NCI-H187 treated with DMSO at 0.1 percent for 48 hours (cell line): ENCODE measurements at regions not wholly inside any gene's neighbourhood (a gene's known extent, or its start where the extent isn't known, plus 50 kb on each side); places are given as distances from the start of the nearest gene placed in this dataset.
A peak's percentile ranks its signal among the peaks of the same experiment; 100 is the strongest.
"Not testable (repeated sequence)": the region's sequence is repeated elsewhere in the genome, so short reads cannot be mapped to it uniquely, and the experiment has no call there.

Experiments used
- DNase-seq: peaks from one replicate; lab custom pipeline; 2025; lab: John Stamatoyannopoulos, UW

- no peak for DNase-seq
Observed at GRCh38 chr15:62888623-62889022, 153.9 kb upstream of the TPM1 start.

DNA sequence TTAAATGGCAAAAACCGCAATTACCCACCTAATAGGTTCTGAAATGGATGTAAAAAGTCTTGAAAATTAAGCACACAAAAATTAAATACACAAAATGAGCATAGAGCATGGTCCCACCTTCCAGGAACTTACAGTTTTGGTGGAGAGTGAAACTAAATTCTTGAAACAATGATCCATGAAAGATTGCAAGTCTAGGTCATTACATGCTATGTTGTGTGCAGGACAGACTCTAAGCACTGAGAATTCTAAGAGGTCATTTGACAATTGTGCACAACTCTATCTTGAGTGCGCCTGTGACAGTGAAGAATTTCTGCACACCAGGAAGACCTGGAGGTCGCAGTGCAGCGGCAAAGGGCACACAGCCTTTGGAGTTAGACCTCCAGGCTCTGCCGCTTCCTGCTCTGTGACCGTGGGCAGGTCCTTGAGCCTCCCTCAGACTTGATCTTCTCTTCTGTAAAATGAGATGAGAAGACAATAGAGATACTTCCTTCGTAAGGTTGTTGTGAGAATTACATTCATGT lies 153.3 kb upstream of the TPM1 start:
- no peak for DNase-seq

- no peak for DNase-seq
Observed at GRCh38 chr15:62889734-62890505, 152.6 kb upstream of the TPM1 start.

GRCh38 chr15:62894322-62895085 lies 148.0 kb upstream of the TPM1 start:
- DNase-seq = no peak

DNA sequence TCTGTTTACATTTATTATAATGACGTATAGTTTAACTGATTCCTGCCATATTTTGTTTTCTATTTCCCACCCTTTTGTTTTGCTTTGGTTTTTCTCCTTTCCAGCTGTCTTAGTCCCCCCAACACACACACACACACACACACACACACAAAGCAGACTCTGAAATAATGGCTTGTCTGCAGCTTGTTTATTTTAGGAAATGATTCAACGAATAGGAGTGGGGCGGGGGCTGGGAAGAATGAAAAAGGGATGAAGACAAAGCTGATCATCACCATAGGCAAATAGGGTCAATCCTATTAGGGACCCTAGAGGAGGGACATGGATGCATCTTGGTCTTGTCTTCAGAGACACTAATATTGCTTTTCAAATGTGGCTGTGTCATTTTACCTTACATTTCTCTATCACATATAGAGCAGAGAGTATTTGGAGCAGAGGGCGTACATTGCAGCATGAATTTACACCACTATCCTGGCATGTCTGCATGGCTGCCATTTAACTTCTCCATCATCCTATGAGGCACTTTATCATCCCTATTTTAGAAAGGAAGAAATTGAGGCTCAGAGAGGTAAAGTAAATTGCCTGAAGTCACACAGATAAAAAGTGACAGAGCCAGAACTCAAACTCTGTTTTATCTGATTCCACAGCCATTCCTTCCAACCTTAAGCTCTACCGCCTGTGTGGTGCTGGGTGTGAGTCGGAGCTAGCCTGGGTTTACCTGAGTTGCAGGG lies 147.2 kb upstream of the TPM1 start:
- DNase-seq = no peak

- no peak for DNase-seq
Observed at GRCh38 chr15:62895905-62896316, 146.6 kb upstream of the TPM1 start.

DNA sequence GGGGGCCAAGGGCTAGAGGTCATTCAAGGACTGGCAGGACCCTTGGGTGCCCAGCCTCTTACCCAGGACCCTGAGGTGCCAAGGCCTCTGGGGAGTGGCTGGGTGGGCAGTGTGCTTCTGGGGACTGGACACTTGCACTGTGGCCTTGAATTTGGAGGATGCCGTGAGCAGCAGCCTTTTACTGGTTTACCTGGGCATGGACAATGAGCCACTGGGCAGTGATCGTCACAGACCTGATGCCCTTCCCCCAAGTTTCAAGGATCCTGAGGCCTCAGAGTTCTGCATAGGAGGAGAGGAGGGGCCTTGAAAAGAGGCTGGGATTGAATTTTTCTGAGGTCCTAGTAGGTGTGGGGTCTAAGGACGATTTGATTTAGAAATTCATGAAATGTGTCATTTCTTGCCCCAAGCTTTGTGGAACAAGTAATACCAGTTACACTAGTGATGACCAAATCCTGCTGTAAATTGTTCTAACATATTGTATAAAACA lies 146.1 kb upstream of the TPM1 start:
- DNase-seq = no peak

DNA sequence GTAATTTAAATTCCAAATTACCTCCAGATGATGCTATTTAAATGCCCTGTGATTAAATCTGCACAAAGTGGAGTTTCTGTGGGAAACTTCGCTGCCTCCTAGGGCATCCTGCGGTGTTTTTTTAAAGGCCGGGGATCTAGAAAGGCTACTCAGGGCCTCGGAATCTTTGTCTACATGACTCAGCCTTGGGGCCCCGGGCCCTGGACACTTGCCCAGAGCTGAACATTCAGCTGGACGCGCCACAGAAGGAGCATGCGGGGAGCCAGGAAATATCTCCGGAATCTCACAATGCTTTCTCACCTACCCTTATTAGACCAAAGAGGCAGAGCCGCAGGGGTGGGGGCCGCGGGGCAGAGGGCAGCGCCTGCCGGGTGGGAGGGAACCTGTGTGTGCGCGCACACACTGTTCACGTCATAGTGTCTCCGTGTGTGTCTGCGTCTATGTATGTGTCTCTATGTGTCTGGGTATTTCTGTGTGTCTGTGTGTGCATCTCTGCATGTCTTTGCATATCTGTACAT lies 145.5 kb upstream of the TPM1 start:
- DNase-seq = no peak

- DNase-seq = no peak
Observed at GRCh38 chr15:62897634-62898033, 144.9 kb upstream of the TPM1 start.

- DNase-seq = no peak
Observed at GRCh38 chr15:62899090-62899493, 143.5 kb upstream of the TPM1 start.

GRCh38 chr15:62900071-62900802 lies 142.3 kb upstream of the TPM1 start:
- no peak for DNase-seq

- no peak for DNase-seq
Observed at GRCh38 chr15:62901087-62901486, 141.5 kb upstream of the TPM1 start.

- DNase-seq = peak; percentile 85
Observed at GRCh38 chr15:62901909-62902546, 140.5 kb upstream of the TPM1 start.

- no peak for DNase-seq
Observed at GRCh38 chr15:62902821-62903220, 139.7 kb upstream of the TPM1 start.

- no peak for DNase-seq
Observed at GRCh38 chr15:62903437-62903836, 139.1 kb upstream of the TPM1 start.

- no peak for DNase-seq
Observed at GRCh38 chr15:62904041-62904910, 138.3 kb upstream of the TPM1 start.

DNA sequence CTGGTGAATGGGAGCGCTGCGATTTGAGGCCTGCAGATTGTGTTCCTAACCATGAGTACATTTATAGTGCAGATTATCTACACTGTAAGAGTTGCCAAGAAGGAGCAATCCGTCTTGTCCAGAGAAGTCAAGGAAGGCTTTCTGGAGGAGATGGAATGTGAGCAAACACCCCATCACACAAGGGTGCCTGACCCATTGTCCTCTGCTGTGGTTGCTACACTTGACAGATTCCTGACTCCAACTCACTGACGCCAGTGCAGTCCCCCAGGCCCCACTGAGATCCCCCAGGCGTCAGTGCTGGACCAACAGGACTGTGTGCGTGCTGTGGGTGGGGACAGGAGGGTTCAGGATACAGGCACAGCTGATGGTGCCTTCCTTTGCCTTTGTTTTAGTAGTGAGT lies 135.9 kb upstream of the TPM1 start:
- DNase-seq = no peak

GRCh38 chr15:62907275-62907674 lies 135.3 kb upstream of the TPM1 start:
- no peak for DNase-seq

DNA sequence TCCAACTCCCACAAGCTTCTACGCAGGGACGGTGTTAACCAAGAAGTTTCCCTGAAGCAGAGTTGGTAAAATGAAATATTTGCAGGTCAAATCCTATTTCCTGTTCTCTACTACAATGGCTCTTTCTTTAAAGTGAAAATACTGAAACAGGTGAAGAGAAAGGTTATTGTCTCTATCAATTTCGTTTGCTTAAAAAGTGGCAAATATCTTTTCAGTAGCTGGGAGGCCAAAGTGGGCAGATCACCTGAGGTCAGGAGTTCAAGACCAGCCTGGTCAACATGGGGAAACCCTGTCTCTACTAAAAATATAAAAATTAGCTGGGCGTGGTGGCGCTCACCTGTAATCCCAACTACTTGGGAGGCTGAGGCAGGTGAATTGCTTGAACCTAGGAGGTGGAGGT lies 134.2 kb upstream of the TPM1 start:
- DNase-seq = not testable (repeated sequence)

- DNase-seq = no peak
Observed at GRCh38 chr15:62909257-62909656, 133.3 kb upstream of the TPM1 start.
